HCT116 (cell line): ENCODE measurements at regions not wholly inside any gene's neighbourhood (a gene's known extent, or its start where the extent isn't known, plus 50 kb on each side); places are given as distances from the start of the nearest gene placed in this dataset.

ENCODE experiments used
- ATAC-seq: fragments of 200-7000 bp; cut with Tn5 transposase; 2 replicates; pipeline ENCODE4 v1.9.1; 2020; ENCODE audit warnings: mild to moderate bottlenecking, moderate library complexity
- BruUV-seq: library from RNA; stranded (reverse); fragments of 400-500 nt; replicated peaks from 2 replicates; lab custom pipeline; 2021; lab: Mats Ljungman, UMichigan
- CTCF ChIA-PET: fragments of 300-600 bp; sonication (Branson Sonifier 250); formaldehyde crosslinking; loops from one replicate; lab custom pipeline; 2021; ENCODE audit warnings: antibody characterized with exemption; lab: Charles Lee
- POLR2A ChIA-PET: fragments of 300-600, 350-600 bp; sonication (Branson Sonifier 250); formaldehyde crosslinking; loops from one replicate; lab custom pipeline; 2021; ENCODE audit warnings: antibody characterized with exemption; lab: Charles Lee
- RAD21 ChIA-PET, 2 experiments: fragments of 300-600 bp; sonication (Branson Sonifier 250); formaldehyde crosslinking; loops; one replicate each; lab custom pipeline; 2023; ENCODE audit warnings: low total read pairs in 2 of 2; ENCODE audit not compliant: uncharacterized antibody in 2 of 2, unreplicated experiment in 2 of 2, low non-redundant PET in 1 of 2; lab: Charles Lee
- DNase-seq: peaks from one replicate; pipeline ENCODE4 v3.0.0-alpha.2; 2010; ENCODE audit warnings: low read depth, low spot score
- H2AFZ ChIP-seq: fragments of 200-600 bp; shearing (Covaris generic), sonication (generic); 2 replicates; pipeline ENCODE4 v1.6.1; 2017; ENCODE audit warnings: low read depth, mixed run types, mixed read lengths, antibody characterized with exemption, low read length; ENCODE audit not compliant: poor library complexity, severe bottlenecking
- H3K27ac ChIP-seq: 2 replicates; pipeline ENCODE4 v1.5.1; 2012; ENCODE audit warnings: low read depth, low read length
- H3K27me3 ChIP-seq: fragments of 200-600 bp; sonication (generic); 2 replicates; pipeline ENCODE4 v1.6.1; 2016; ENCODE audit warnings: mixed run types, low read length, mixed read lengths; ENCODE audit not compliant: insufficient read depth
- H3K36me3 ChIP-seq, 2 experiments: fragments of 200-500 bp in 1 of 2; fragments of 200-600 bp in 1 of 2; sonication (Bioruptor generic) in 1 of 2; sonication (generic) in 1 of 2; 2 replicates each; pipeline versions ENCODE4 v1.5.1 to v1.6.1; 2014 to 2016; ENCODE audit warnings: low read length in 2 of 2, inconsistent platforms in 1 of 2, mixed read lengths in 1 of 2, mixed run types in 1 of 2; ENCODE audit not compliant: insufficient read depth in 2 of 2, control insufficient read depth in 1 of 2
- H3K4me1 ChIP-seq, 2 experiments: fragments of 200-600 bp in 1 of 2; sonication (generic) in 1 of 2; 2 replicates each; pipeline versions ENCODE4 v1.5.1 to v1.6.1; 2012 to 2017; ENCODE audit warnings: low read length in 2 of 2, inconsistent platforms in 1 of 2, mild to moderate bottlenecking in 1 of 2, mixed read lengths in 1 of 2, mixed run types in 1 of 2, moderate library complexity in 1 of 2; ENCODE audit not compliant: insufficient read depth in 2 of 2, control insufficient read depth in 1 of 2
- H3K4me2 ChIP-seq: fragments of 200-600 bp; sonication (generic); 2 replicates; pipeline ENCODE4 v1.6.1; 2017; ENCODE audit warnings: mixed run types, low read length, mixed read lengths
- H3K4me3 ChIP-seq, 2 experiments: fragments of 200-600 bp in 1 of 2; sonication (generic) in 1 of 2; replicated peaks in 1 of 2; 2 replicates each; pipeline ENCODE4 v1.5.1; 2011 to 2016; ENCODE audit warnings: low read length in 2 of 2, control low read depth in 1 of 2, low read depth in 1 of 2, mild to moderate bottlenecking in 1 of 2, mixed read lengths in 1 of 2, mixed run types in 1 of 2
- H3K79me2 ChIP-seq: fragments of 200-600 bp; sonication (generic); 2 replicates; pipeline ENCODE4 v1.6.1; 2017; ENCODE audit warnings: mild to moderate bottlenecking, mixed run types, low read length, moderate library complexity, mixed read lengths; ENCODE audit not compliant: insufficient read depth
- H3K9ac ChIP-seq: fragments of 200-600 bp; sonication (generic); 2 replicates; pipeline ENCODE4 v1.6.1; 2016; ENCODE audit warnings: low read length, mixed read lengths
- H3K9me2 ChIP-seq: fragments of 200-600 bp; sonication (generic), shearing (Covaris generic); 2 replicates; pipeline ENCODE4 v1.6.1; 2017; ENCODE audit warnings: mixed run types, mild to moderate bottlenecking, moderate library complexity; ENCODE audit not compliant: insufficient read depth
- H3K9me3 ChIP-seq, 2 experiments: fragments of 200-500 bp in 1 of 2; fragments of 200-600 bp in 1 of 2; sonication (Bioruptor generic) in 1 of 2; sonication (generic) in 1 of 2; 2 replicates each; pipeline ENCODE4 v1.6.1; 2014 to 2017; ENCODE audit warnings: low read length in 2 of 2, mixed read lengths in 2 of 2, inconsistent platforms in 1 of 2, low read depth in 1 of 2, mild to moderate bottlenecking in 1 of 2, mixed run types in 1 of 2, moderate library complexity in 1 of 2; ENCODE audit not compliant: control insufficient read depth in 1 of 2, insufficient read depth in 1 of 2
- H4K20me1 ChIP-seq: fragments of 200-600 bp; sonication (generic), shearing (Covaris generic); 2 replicates; pipeline ENCODE4 v1.6.1; 2017; ENCODE audit warnings: mixed run types, mild to moderate bottlenecking, moderate library complexity; ENCODE audit not compliant: insufficient read depth
- ATF3 ChIP-seq: IDR thresholded peaks from 2 replicates; pipeline ENCODE4 v1.6.1; 2012
- CBX3 ChIP-seq: IDR thresholded peaks from 2 replicates; pipeline ENCODE4 v1.6.1; 2012; ENCODE audit warnings: low read depth
- CEBPB ChIP-seq: IDR thresholded peaks from 2 replicates; pipeline ENCODE4 v1.6.1; 2012; ENCODE audit warnings: low read depth
- EGR1 ChIP-seq: IDR thresholded peaks from 2 replicates; pipeline ENCODE4 v1.6.1; 2012; ENCODE audit warnings: low read depth
- ELF1 ChIP-seq: IDR thresholded peaks from 2 replicates; pipeline ENCODE4 v1.6.1; 2012; ENCODE audit warnings: low read depth, borderline replicate concordance
- EZH2phosphoT487 ChIP-seq: fragments of 200-600 bp; IDR thresholded peaks from 2 replicates; pipeline ENCODE4 v1.6.1; 2018; ENCODE audit warnings: antibody characterized with exemption, borderline replicate concordance
- FOSL1 ChIP-seq: IDR thresholded peaks from 2 replicates; pipeline ENCODE4 v1.6.1; 2012; ENCODE audit warnings: low read depth
- JUND ChIP-seq: IDR thresholded peaks from 2 replicates; pipeline ENCODE4 v1.6.1; 2012
- POLR2A ChIP-seq: IDR thresholded peaks from 2 replicates; pipeline ENCODE4 v1.7.0; 2011; ENCODE audit warnings: borderline replicate concordance; ENCODE audit not compliant: insufficient read depth, insufficient read length; ENCODE audit errors: extremely low read depth
- POLR2AphosphoS5 ChIP-seq: IDR thresholded peaks from 2 replicates; pipeline ENCODE4 v1.6.1; 2011; ENCODE audit warnings: mild to moderate bottlenecking, low read depth, low read length, moderate library complexity
- RAD21 ChIP-seq: IDR thresholded peaks from 2 replicates; pipeline ENCODE4 v1.6.1; 2012; ENCODE audit warnings: low read depth, mild to moderate bottlenecking
- SP1 ChIP-seq: IDR thresholded peaks from 2 replicates; pipeline ENCODE4 v1.6.1; 2012; ENCODE audit warnings: low read depth
- TCF7L2 ChIP-seq: IDR thresholded peaks from 2 replicates; pipeline ENCODE4 v1.7.0; 2011; ENCODE audit warnings: borderline replicate concordance, inconsistent platforms; ENCODE audit not compliant: insufficient read depth, insufficient read length; ENCODE audit errors: extremely low read depth
- YY1 ChIP-seq: IDR thresholded peaks from 2 replicates; pipeline ENCODE4 v1.6.1; 2011; ENCODE audit warnings: low read length, low read depth, moderate library complexity, mild to moderate bottlenecking; ENCODE audit not compliant: insufficient replicate concordance; ENCODE audit errors: extremely low read depth
- ZFX ChIP-seq: fragments of 450-650 bp; IDR thresholded peaks from 2 replicates; pipeline ENCODE4 v1.6.1; 2017
- ZNF274 ChIP-seq: fragments of 200-500 bp; sonication (Bioruptor generic); IDR thresholded peaks from 2 replicates; pipeline ENCODE4 v1.6.1; 2014; ENCODE audit warnings: mild to moderate bottlenecking, low read depth, low read length, inconsistent platforms
- intact Hi-C: fragments of 100-400 bp; cut with micrococcal nuclease; formaldehyde crosslinking; loops from 2 replicates; pipeline ENCODE4 v1.10.0; 2022
- TF ChIP-seq, protein P1 (sequence below): IDR thresholded peaks from 2 replicates; pipeline ENCODE4 v1.6.1; 2012
- TF ChIP-seq, protein P2 (sequence below): IDR thresholded peaks from 2 replicates; pipeline ENCODE4 v1.6.1; 2012; ENCODE audit warnings: low read depth

DNA sequence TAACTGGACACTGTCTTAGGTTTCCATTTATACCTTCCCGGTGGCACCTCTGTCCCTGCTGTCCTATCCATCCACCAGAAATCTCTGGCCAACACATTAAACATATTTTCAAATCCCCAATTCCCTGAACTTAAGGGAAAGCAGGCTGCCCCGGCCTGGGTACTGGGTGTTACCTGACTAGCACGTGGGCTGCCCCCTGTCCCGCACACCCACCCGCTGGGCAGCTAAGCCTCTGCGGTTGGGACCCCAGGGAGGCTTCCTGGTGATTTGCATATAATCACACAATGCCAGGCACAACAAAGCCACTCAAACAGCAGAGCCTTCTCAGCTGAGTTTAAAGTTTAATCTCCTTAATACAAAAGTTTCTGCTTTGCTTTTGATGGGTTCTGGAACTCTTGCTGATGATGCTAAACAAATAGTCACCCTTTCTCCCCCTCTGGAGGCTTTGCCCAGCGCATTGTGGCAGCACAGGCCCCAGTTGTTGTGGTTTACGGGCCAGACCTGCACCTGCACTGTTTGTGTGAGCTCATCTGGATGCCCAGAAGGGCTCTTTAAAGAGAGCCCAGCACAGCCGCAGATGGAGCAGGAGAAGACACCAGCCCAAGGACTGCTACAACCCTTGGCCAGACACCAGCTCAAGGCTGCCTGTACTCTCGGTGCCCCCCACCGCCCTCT, 59.9 kb upstream of the POU2AF1 start:
- no TSS peak for BruUV-seq

More for the DNA sequence above, 59.9 kb upstream of the POU2AF1 start:
- intact Hi-C loops = loop anchor here (10.0 kb wide), 1 partner anchor 1244 kb away; no protein-coding TSS in a partner anchor
- H3K4me2 ChIP-seq = no peak overlapping the region
- H2AFZ ChIP-seq = no peak overlapping the region
- H3K4me1 ChIP-seq = peaks cover 4 to 12% of the 10 kb centered on the region in 2 experiments; a peak in 3 of 4 replicates
- H3K9ac ChIP-seq = no peak overlapping the region
- no peak for DNase-seq
- POLR2A ChIA-PET = no interaction called here
- H3K79me2 ChIP-seq = no peaks in the 10 kb centered on the region
- H3K27ac ChIP-seq = no peak overlapping the region
- no peaks in the 10 kb centered on the region for H3K9me2 ChIP-seq
- RAD21 ChIA-PET = interaction anchor here in 1 of 2 experiments (0.6 kb wide), 1 partner anchor 975 kb away, joined by 4 read pairs; no protein-coding TSS in a partner anchor
- H3K9me3 ChIP-seq = no peaks in the 10 kb centered on the region
- H3K36me3 ChIP-seq = no peaks in the 10 kb centered on the region
- H3K4me3 ChIP-seq = no peak overlapping the region
- TF ChIP-seq SP1 (no peak), TCF7L2 (no peak), EGR1 (no peak), CBX3 (no peak), EZH2phosphoT487 (no peak), YY1 (no peak), JUND (no peak), FOSL1 (no peak), CEBPB (no peak), ZNF274 (no peak), POLR2A (no peak), ATF3 (no peak), ZFX (no peak), POLR2AphosphoS5 (no peak), RAD21 (no peak), ELF1 (no peak)
- TF ChIP-seq, protein P1, sequence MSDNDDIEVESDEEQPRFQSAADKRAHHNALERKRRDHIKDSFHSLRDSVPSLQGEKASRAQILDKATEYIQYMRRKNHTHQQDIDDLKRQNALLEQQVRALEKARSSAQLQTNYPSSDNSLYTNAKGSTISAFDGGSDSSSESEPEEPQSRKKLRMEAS = no peak
- TF ChIP-seq, protein P2, sequence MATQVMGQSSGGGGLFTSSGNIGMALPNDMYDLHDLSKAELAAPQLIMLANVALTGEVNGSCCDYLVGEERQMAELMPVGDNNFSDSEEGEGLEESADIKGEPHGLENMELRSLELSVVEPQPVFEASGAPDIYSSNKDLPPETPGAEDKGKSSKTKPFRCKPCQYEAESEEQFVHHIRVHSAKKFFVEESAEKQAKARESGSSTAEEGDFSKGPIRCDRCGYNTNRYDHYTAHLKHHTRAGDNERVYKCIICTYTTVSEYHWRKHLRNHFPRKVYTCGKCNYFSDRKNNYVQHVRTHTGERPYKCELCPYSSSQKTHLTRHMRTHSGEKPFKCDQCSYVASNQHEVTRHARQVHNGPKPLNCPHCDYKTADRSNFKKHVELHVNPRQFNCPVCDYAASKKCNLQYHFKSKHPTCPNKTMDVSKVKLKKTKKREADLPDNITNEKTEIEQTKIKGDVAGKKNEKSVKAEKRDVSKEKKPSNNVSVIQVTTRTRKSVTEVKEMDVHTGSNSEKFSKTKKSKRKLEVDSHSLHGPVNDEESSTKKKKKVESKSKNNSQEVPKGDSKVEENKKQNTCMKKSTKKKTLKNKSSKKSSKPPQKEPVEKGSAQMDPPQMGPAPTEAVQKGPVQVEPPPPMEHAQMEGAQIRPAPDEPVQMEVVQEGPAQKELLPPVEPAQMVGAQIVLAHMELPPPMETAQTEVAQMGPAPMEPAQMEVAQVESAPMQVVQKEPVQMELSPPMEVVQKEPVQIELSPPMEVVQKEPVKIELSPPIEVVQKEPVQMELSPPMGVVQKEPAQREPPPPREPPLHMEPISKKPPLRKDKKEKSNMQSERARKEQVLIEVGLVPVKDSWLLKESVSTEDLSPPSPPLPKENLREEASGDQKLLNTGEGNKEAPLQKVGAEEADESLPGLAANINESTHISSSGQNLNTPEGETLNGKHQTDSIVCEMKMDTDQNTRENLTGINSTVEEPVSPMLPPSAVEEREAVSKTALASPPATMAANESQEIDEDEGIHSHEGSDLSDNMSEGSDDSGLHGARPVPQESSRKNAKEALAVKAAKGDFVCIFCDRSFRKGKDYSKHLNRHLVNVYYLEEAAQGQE = no peak
- TF ChIP-seq, all 23 proteins: peak for 0
- Histone ChIP-seq H3K27me3 (no peaks in the 10 kb centered on the region), H4K20me1 (no peaks in the 10 kb centered on the region)
- ATAC-seq = no peak
- CTCF ChIA-PET = no interaction called here
